Osteocyte (in vitro differentiated cells): ENCODE measurements at regions not wholly inside any gene's neighbourhood (a gene's known extent, or its start where the extent isn't known, plus 50 kb on each side); places are given as distances from the start of the nearest gene placed in this dataset.

ENCODE experiments used
- DNase-seq: peaks from one replicate; pipeline ENCODE4 v3.0.0; 2021; ENCODE audit warnings: mixed read lengths; ENCODE audit not compliant: unreplicated experiment; ENCODE audit errors: extremely low spot score
- H3K27ac Mint-ChIP-seq: one replicate; pipeline ENCODE4 v1.8.0; 2021; ENCODE audit warnings: mild to moderate bottlenecking, mixed read lengths; ENCODE audit not compliant: unreplicated experiment
- H3K27me3 Mint-ChIP-seq: one replicate; pipeline ENCODE4 v1.8.0; 2021; ENCODE audit warnings: mixed read lengths; ENCODE audit not compliant: unreplicated experiment
- H3K36me3 Mint-ChIP-seq: one replicate; pipeline ENCODE4 v1.8.0; 2021; ENCODE audit warnings: mixed read lengths; ENCODE audit not compliant: unreplicated experiment
- H3K4me1 Mint-ChIP-seq: one replicate; pipeline ENCODE4 v1.8.0; 2021; ENCODE audit warnings: mixed read lengths; ENCODE audit not compliant: unreplicated experiment
- H3K4me3 Mint-ChIP-seq: one replicate; pipeline ENCODE4 v1.8.0; 2021; ENCODE audit warnings: mild to moderate bottlenecking, moderate library complexity, mixed read lengths; ENCODE audit not compliant: unreplicated experiment
- H3K9me3 Mint-ChIP-seq: one replicate; pipeline ENCODE4 v1.8.0; 2021; ENCODE audit warnings: mixed read lengths; ENCODE audit not compliant: unreplicated experiment
- TF ChIP-seq, protein P1 (sequence below): fragments of 200-600 bp; sonication (generic); IDR thresholded peaks from 2 replicates; pipeline ENCODE4 v1.5.0; 2021; ENCODE audit warnings: antibody characterized with exemption, mild to moderate bottlenecking, moderate library complexity

DNA sequence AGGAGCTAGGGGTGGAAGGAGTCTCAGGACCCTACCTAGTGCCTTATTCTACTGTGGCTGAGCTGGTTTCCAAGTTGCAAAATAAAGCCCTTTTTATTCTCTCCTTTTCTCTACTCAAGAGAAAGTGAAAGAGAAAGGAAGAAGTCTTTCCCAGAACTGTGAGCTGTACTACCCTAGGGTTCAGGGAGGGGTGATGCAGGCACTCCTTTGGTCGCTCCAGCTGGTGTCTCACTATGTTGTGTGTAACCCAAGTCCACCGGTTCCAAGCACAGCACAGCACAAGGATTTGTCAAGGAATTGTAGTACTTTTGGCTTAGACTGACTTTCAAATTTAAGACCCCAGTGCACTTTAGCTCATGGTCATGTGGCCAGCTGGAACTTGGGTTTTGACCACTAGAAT is 1721.7 kb downstream of the OTOL1 start:
- Mint-ChIP-seq H3K27me3 (peaks cover 2% of the 10 kb centered on the region), H3K27ac (no peak overlapping the region), H3K4me3 (no peak overlapping the region), H3K9me3 (no peaks in the 10 kb centered on the region), H3K4me1 (no peaks in the 10 kb centered on the region), H3K36me3 (no peaks in the 10 kb centered on the region)
- TF ChIP-seq, protein P1, sequence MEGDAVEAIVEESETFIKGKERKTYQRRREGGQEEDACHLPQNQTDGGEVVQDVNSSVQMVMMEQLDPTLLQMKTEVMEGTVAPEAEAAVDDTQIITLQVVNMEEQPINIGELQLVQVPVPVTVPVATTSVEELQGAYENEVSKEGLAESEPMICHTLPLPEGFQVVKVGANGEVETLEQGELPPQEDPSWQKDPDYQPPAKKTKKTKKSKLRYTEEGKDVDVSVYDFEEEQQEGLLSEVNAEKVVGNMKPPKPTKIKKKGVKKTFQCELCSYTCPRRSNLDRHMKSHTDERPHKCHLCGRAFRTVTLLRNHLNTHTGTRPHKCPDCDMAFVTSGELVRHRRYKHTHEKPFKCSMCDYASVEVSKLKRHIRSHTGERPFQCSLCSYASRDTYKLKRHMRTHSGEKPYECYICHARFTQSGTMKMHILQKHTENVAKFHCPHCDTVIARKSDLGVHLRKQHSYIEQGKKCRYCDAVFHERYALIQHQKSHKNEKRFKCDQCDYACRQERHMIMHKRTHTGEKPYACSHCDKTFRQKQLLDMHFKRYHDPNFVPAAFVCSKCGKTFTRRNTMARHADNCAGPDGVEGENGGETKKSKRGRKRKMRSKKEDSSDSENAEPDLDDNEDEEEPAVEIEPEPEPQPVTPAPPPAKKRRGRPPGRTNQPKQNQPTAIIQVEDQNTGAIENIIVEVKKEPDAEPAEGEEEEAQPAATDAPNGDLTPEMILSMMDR: no peak
- DNase-seq: no peak

DNA sequence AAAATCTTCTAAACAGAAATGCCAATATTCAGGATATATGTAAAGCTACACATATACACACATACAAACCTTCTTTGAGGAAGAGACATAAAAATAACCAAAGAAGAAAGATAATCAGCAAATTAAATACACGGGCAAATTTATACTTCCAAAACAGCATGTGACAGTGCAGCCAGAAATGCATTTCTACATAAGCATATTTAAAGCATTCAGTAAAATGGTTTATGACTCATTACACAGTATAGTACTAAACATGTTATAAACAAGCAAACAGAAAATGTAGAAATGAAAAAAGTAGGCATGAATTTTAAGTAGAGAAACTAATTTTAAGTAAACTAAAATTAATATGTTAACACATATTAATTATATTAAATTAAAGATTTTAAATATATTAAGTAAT is 1717.2 kb downstream of the OTOL1 start:
- no peak overlapping the region for H3K4me3 Mint-ChIP-seq
- H3K4me1 Mint-ChIP-seq: no peaks in the 10 kb centered on the region
- no peak for DNase-seq
- no peaks in the 10 kb centered on the region for H3K36me3 Mint-ChIP-seq
- H3K27ac Mint-ChIP-seq: no peak overlapping the region
- TF ChIP-seq, protein P1: no peak
- H3K27me3 Mint-ChIP-seq: no peaks in the 10 kb centered on the region
- no peaks in the 10 kb centered on the region for H3K9me3 Mint-ChIP-seq

DNA sequence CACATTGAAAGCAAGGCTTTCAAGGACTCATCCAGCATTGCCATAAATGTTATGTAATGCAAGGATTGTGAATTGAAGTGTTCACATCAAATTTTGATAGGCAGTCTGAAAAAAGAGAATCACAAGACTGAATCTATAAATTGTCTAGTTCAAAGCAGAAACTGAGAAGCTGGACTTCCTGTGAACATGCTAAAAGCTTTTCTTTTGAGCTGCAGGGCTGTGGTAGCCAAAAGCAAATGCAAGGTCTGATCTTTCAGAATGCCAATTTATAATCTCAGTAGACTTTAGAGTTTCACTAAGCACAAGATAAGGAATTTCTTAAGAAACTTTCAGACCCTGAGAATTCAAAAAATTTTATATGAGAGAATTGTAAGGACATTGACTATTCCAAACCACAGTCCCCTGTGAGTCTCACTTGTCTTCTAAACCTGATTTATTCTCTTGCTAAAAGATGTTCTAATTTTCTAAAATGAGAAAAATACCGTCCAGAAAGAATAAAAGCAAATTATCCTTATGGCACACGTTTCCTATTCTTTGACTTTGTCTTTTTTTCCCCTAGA is 1700.3 kb downstream of the OTOL1 start:
- TF ChIP-seq, protein P1: no peak
- Mint-ChIP-seq H3K9me3 (peaks cover 6% of the 10 kb centered on the region), H3K27ac (no peak overlapping the region), H3K4me3 (no peak overlapping the region), H3K4me1 (no peaks in the 10 kb centered on the region), H3K36me3 (no peaks in the 10 kb centered on the region), H3K27me3 (peaks cover 3% of the 10 kb centered on the region)
- DNase-seq: no peak

DNA sequence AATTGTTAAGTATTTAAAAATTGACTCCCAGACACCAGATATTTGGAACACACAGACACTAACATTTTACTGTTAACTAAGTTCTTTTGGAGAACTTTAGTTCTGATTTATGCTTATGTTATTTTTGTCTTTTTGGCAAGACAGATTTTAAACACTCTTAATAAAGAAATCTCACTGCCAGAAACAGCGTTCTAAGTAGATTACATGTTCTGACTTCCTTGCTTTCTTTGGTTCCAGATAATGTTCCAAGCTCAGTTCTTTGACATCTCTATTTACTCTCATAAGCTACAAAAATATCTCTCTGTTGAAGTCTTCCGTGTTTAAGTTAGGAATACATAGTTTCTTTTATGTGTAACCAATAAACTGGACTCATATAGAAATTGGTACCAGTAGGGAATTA is 1699.6 kb downstream of the OTOL1 start:
- TF ChIP-seq, protein P1: no peak
- no peak overlapping the region for H3K4me3 Mint-ChIP-seq
- no peaks in the 10 kb centered on the region for H3K4me1 Mint-ChIP-seq
- peaks cover 3% of the 10 kb centered on the region for H3K27me3 Mint-ChIP-seq
- H3K36me3 Mint-ChIP-seq: no peaks in the 10 kb centered on the region
- H3K27ac Mint-ChIP-seq: no peak overlapping the region
- DNase-seq: no peak
- H3K9me3 Mint-ChIP-seq: peaks cover 6% of the 10 kb centered on the region

DNA sequence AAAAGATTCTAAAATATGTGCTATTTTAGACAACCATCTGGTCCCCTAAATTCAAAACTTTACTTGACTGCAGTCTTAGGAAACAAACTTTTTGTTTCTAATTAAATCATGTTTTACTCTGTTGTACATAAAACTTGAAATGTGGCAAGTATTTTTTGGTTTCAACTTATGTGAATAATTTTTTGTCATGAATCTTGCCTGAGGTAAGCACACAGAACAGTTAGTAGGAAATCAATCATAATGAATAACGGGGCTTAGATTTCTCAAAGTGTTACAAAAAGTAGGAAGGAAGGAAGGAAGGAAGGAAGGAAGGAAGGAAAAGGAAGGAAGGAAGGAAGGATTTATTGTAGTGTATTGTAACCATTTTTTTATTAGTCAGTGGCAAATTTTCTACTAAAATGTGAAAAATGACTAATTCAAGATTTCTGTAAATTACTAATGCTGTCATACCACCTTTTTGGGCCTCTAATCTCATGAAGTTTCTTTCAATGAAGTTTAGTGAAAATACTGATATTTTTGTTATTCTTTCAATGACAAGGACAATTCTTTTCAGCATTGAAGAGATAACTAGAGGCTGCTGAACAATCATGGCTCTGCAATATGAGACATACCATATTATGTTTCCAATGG is 1689.2 kb downstream of the OTOL1 start:
- TF ChIP-seq, protein P1: no peak
- Mint-ChIP-seq H3K27me3 (peaks cover 2% of the 10 kb centered on the region), H3K4me1 (no peaks in the 10 kb centered on the region), H3K27ac (no peak overlapping the region), H3K9me3 (peaks cover 7% of the 10 kb centered on the region), H3K4me3 (no peak overlapping the region), H3K36me3 (no peaks in the 10 kb centered on the region)
- no peak for DNase-seq
